Keratinocyte (primary cell): ENCODE measurements at regions not wholly inside any gene's neighbourhood (a gene's known extent, or its start where the extent isn't known, plus 50 kb on each side); places are given as distances from the start of the nearest gene placed in this dataset.

Source experiments
- DNase-seq: peaks from one replicate; pipeline ENCODE4 v3.0.0-alpha.2; 2011; ENCODE audit warnings: low read depth, missing footprints, low spot score
- FAIRE-seq: peaks from 2 replicates; lab custom pipeline; 2011; peaks lifted over from hg19 to GRCh38; lab: Jason Lieb, UNC
- H2AFZ ChIP-seq: 2 replicates; pipeline ENCODE4 v1.6.0; 2012; ENCODE audit warnings: low read length, control low read depth, inconsistent platforms; ENCODE audit not compliant: control insufficient read depth
- H3K27ac ChIP-seq: 2 replicates; pipeline ENCODE4 v1.5.1; 2011; ENCODE audit warnings: low read length; ENCODE audit not compliant: control insufficient read depth, insufficient read depth
- H3K27me3 ChIP-seq: 3 replicates; pipeline ENCODE4 v1.6.0; 2011; ENCODE audit warnings: low read length; ENCODE audit not compliant: control insufficient read depth, insufficient read depth; ENCODE audit errors: extremely low read depth
- H3K36me3 ChIP-seq, 2 experiments: 2 replicates in 1 of 2; 3 replicates in 1 of 2; pipeline ENCODE4 v1.5.1; 2011; ENCODE audit warnings: low read length in 2 of 2, mild to moderate bottlenecking in 1 of 2; ENCODE audit not compliant: control insufficient read depth in 2 of 2, insufficient read depth in 2 of 2; ENCODE audit errors: extremely low read depth in 1 of 2
- H3K4me1 ChIP-seq: 3 replicates; pipeline ENCODE4 v1.5.1; 2011; ENCODE audit warnings: low read length; ENCODE audit not compliant: control insufficient read depth, insufficient read depth; ENCODE audit errors: extremely low read depth
- H3K4me2 ChIP-seq: 3 replicates; pipeline ENCODE4 v1.6.0; 2011; ENCODE audit warnings: low read depth, low read length; ENCODE audit not compliant: control insufficient read depth, insufficient read depth; ENCODE audit errors: extremely low read depth
- H3K4me3 ChIP-seq, 3 experiments: fragments of 200-600 bp in 1 of 3; sonication (generic) in 1 of 3; 2 replicates in 2 of 3; 3 replicates in 1 of 3; pipeline ENCODE4 v1.5.1; 2011 to 2016; ENCODE audit warnings: low read length in 3 of 3, mild to moderate bottlenecking in 3 of 3, control low read depth in 2 of 3, inconsistent platforms in 1 of 3, low read depth in 1 of 3, mixed read lengths in 1 of 3, mixed run types in 1 of 3, moderate library complexity in 1 of 3; ENCODE audit not compliant: control insufficient read depth in 2 of 3, insufficient read depth in 2 of 3; ENCODE audit errors: extremely low read depth in 1 of 3
- H3K79me2 ChIP-seq: 2 replicates; pipeline ENCODE4 v1.6.0; 2012; ENCODE audit warnings: low read length; ENCODE audit not compliant: control insufficient read depth, insufficient read depth
- H3K9ac ChIP-seq: 3 replicates; pipeline ENCODE4 v1.6.0; 2011; ENCODE audit warnings: low read length; ENCODE audit not compliant: control insufficient read depth, insufficient read depth; ENCODE audit errors: extremely low read depth
- H3K9me1 ChIP-seq: 3 replicates; pipeline ENCODE4 v1.6.0; 2011; ENCODE audit warnings: low read length; ENCODE audit not compliant: control insufficient read depth, insufficient read depth; ENCODE audit errors: extremely low read depth
- H3K9me3 ChIP-seq: 2 replicates; pipeline ENCODE4 v1.5.1; 2012; ENCODE audit warnings: low read depth, low read length; ENCODE audit not compliant: control insufficient read depth
- H4K20me1 ChIP-seq: 3 replicates; pipeline ENCODE4 v1.6.0; 2011; ENCODE audit warnings: low read length; ENCODE audit not compliant: control insufficient read depth, insufficient read depth; ENCODE audit errors: extremely low read depth
- CTCF ChIP-seq, 3 experiments: IDR thresholded peaks in 1 of 3; conservative IDR thresholded peaks in 1 of 3; optimal IDR thresholded peaks in 1 of 3; 2 replicates in 2 of 3; 3 replicates in 1 of 3; pipeline versions ENCODE3 to v1.5.1; 2011; ENCODE audit warnings: low read length in 3 of 3, mild to moderate bottlenecking in 3 of 3, moderate library complexity in 2 of 3, control low read depth in 1 of 3, inconsistent platforms in 1 of 3; ENCODE audit not compliant: insufficient read depth in 2 of 3; ENCODE audit errors: extremely low read depth in 1 of 3
- EZH2 ChIP-seq: IDR thresholded peaks from one replicate; pipeline ENCODE4 v1.6.1; 2012; ENCODE audit warnings: inconsistent platforms, mild to moderate bottlenecking, low read length, moderate library complexity
- dilution Hi-C: fragments of 300-500 bp; cut with MboI; formaldehyde crosslinking; loops from one replicate; pipeline ENCODE4 v1.7.0; 2020; ENCODE audit warnings: low sequenced_read_pairs; ENCODE audit not compliant: extremely low pct_ligation_motif_present

- Histone ChIP-seq H3K27ac (no peak overlapping the region), H3K4me3 (no peak overlapping the region), H3K9me3 (no peaks in the 10 kb centered on the region), H2AFZ (no peak overlapping the region), H3K9ac (no peak overlapping the region), H3K36me3 (no peaks in the 10 kb centered on the region), H4K20me1 (no peaks in the 10 kb centered on the region), H3K4me1 (no peaks in the 10 kb centered on the region), H3K27me3 (peaks cover 21% of the 10 kb centered on the region), H3K9me1 (no peaks in the 10 kb centered on the region), H3K79me2 (no peaks in the 10 kb centered on the region), H3K4me2 (no peak overlapping the region)
- TF ChIP-seq CTCF (optimal IDR thresholded peaks at IDR 0.05 in 1 of 3, IDR thresholded peaks at IDR 0.05 in 1 of 3, conservative IDR thresholded peaks at IDR 0.05 in 1 of 3; ENCODE audit: extremely low read depth in 1 of 3, insufficient read depth in 2 of 3, low read length in 3 of 3) (no peak), EZH2 (no peak)
- dilution Hi-C loops = no loop called here
- no peak for FAIRE-seq
- DNase-seq = no peak
Measured at GRCh38 chr7:1384113-1384415, 75.2 kb downstream of the MICALL2 start.
